GM13976 (cell line): ENCODE measurements at regions not wholly inside any gene's neighbourhood (a gene's known extent, or its start where the extent isn't known, plus 50 kb on each side); places are given as distances from the start of the nearest gene placed in this dataset.
"Not testable (repeated sequence)": the region's sequence is repeated elsewhere in the genome, so short reads cannot be mapped to it uniquely, and the experiment has no call there.

Experiments
- DNase-seq: peaks from one replicate; pipeline ENCODE4 v3.0.0; 2012; ENCODE audit warnings: low spot score
- in situ Hi-C: fragments of 300-500 bp; cut with MboI; formaldehyde crosslinking; loops from one replicate; pipeline ENCODE4 v1.12.0; 2022; ENCODE audit warnings: low sequenced_read_pairs, mixed read lengths, inconsistent platforms; ENCODE audit not compliant: unreplicated experiment
- TF ChIP-seq, protein P1 (sequence below): IDR thresholded peaks from 2 replicates; pipeline ENCODE4 v1.5.1; 2012; ENCODE audit warnings: borderline replicate concordance, mild to moderate bottlenecking; ENCODE audit not compliant: insufficient read depth; ENCODE audit errors: extremely low read depth, missing control alignments, control extremely low read depth

- TF ChIP-seq, protein P1, sequence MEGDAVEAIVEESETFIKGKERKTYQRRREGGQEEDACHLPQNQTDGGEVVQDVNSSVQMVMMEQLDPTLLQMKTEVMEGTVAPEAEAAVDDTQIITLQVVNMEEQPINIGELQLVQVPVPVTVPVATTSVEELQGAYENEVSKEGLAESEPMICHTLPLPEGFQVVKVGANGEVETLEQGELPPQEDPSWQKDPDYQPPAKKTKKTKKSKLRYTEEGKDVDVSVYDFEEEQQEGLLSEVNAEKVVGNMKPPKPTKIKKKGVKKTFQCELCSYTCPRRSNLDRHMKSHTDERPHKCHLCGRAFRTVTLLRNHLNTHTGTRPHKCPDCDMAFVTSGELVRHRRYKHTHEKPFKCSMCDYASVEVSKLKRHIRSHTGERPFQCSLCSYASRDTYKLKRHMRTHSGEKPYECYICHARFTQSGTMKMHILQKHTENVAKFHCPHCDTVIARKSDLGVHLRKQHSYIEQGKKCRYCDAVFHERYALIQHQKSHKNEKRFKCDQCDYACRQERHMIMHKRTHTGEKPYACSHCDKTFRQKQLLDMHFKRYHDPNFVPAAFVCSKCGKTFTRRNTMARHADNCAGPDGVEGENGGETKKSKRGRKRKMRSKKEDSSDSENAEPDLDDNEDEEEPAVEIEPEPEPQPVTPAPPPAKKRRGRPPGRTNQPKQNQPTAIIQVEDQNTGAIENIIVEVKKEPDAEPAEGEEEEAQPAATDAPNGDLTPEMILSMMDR: no peak
- no peak for DNase-seq
- in situ Hi-C loops: no loop called here
Observed at GRCh38 chr6:152811785-152812184, 61.2 kb downstream of the VIP start.

- TF ChIP-seq, protein P1: no peak
- DNase-seq: no peak
- in situ Hi-C loops: no loop called here
Observed at GRCh38 chr6:152815230-152815872, 64.8 kb downstream of the VIP start.

- in situ Hi-C loops: no loop called here
- no peak for DNase-seq
- TF ChIP-seq, protein P1: no peak
Observed at GRCh38 chr6:152816055-152816454, 65.5 kb downstream of the VIP start.

- TF ChIP-seq, protein P1: no peak
- no peak for DNase-seq
- in situ Hi-C loops: no loop called here
Observed at GRCh38 chr6:152821525-152821924, 70.9 kb downstream of the VIP start.

DNA sequence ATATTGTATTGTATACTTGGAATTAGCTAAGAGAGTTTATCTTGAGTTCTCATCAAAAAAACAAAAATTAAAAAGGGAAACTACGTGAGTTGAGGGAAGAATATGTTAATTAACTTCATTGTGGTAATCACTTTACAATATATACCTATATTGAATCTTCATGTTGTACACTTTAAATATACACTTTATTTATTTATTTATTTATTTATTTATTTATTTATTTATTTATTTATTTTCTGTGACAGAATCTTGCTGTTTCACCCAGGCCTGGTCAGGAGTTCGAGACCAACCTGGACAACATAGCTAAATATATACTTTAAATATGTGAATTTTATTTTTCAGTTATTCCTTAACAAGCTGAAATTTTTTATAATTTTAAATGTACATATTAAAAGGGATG, 74.1 kb downstream of the VIP start:
- in situ Hi-C loops: no loop called here
- TF ChIP-seq, protein P1: no peak
- DNase-seq: no peak

DNA sequence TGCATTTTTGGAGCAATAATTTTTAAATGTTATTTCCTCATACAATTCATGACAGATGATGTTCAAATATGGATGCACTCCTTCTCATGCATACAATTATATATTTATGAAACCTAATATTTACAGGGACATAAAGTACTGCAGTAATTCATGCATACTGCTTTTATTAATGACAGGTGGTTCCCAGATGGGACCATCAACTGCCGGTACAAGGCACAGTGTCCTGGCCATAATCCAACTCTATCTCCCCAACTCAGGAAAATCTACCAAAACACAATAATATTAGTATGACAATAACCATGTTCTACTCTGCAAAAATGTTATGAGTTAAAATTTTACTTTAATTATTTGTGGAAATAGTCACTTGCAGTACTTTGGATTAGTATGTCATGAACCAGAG, 77.8 kb downstream of the VIP start:
- DNase-seq: no peak
- TF ChIP-seq, protein P1: no peak
- in situ Hi-C loops: no loop called here

- in situ Hi-C loops, DNase-seq: not testable (repeated sequence)
Observed at GRCh38 chr6:152834366-152834765, 83.8 kb downstream of the VIP start.
